ENCODE measurements at regions not wholly inside any gene's neighbourhood (a gene's known extent, or its start where the extent isn't known, plus 50 kb on each side); places are given as distances from the start of the nearest gene placed in this dataset.
"Not testable (repeated sequence)": the region's sequence is repeated elsewhere in the genome, so short reads cannot be mapped to it uniquely, and the experiment has no call there.

- TF ChIP-seq CTCF (IDR thresholded peaks at IDR 0.05; ENCODE audit: low read length); EZH2 (IDR thresholded peaks at IDR 0.05; ENCODE audit: borderline replicate concordance, low read length): not testable (repeated sequence)
Measured at GRCh38 chr12:131294716-131295115, 341.0 kb downstream of the ADGRD1 start.

All from OCI-LY1 (cell line).